HEK293 (cell line): ENCODE measurements at regions not wholly inside any gene's neighbourhood (a gene's known extent, or its start where the extent isn't known, plus 50 kb on each side); places are given as distances from the start of the nearest gene placed in this dataset.

Experiments used
- CTCF ChIA-PET: fragments of 350-600 bp; formaldehyde crosslinking; extraction: SDS; loops from one replicate; lab custom pipeline; 2021; ENCODE audit warnings: antibody characterized with exemption; lab: Yijun Ruan, JAX
- POLR2A ChIA-PET: fragments of 300-600 bp; formaldehyde crosslinking; extraction: SDS; loops from one replicate; lab custom pipeline; 2020; ENCODE audit warnings: antibody characterized with exemption, inconsistent platforms; lab: Yijun Ruan, JAX
- H3K27ac ChIP-seq: fragments of 200-500 bp; sonication (Bioruptor generic); 2 replicates; pipeline ENCODE4 v1.5.1; 2014; ENCODE audit warnings: low read depth, low read length, control low read depth, inconsistent platforms; ENCODE audit errors: extremely low read depth
- H3K36me3 ChIP-seq, 2 experiments: fragments of 200-500 bp in 1 of 2; sonication (Bioruptor generic) in 1 of 2; 1 replicate in 1 of 2; 2 replicates in 1 of 2; pipeline ENCODE4 v1.5.1; 2014 to 2017; ENCODE audit warnings: inconsistent platforms in 2 of 2, low read length in 2 of 2; ENCODE audit not compliant: control insufficient read depth in 2 of 2, insufficient read depth in 1 of 2
- H3K4me1 ChIP-seq: fragments of 200-500 bp; sonication (Bioruptor generic); 2 replicates; pipeline ENCODE4 v1.5.1; 2014; ENCODE audit warnings: mild to moderate bottlenecking, low read length, inconsistent platforms; ENCODE audit not compliant: control insufficient read depth, insufficient read depth
- H3K4me3 ChIP-seq: 2 replicates; pipeline ENCODE4 v1.5.1; 2011; ENCODE audit warnings: low read depth, mild to moderate bottlenecking, control low read depth, low read length, moderate library complexity
- H3K9me3 ChIP-seq: fragments of 200-500 bp; sonication (Bioruptor generic); 2 replicates; pipeline ENCODE4 v1.5.1; 2014; ENCODE audit warnings: low read depth, low read length, inconsistent platforms; ENCODE audit not compliant: control insufficient read depth, insufficient read depth
- ATF2 ChIP-seq: fragments of 450-650 bp; formaldehyde crosslinking; IDR thresholded peaks from 2 replicates; pipeline ENCODE4 v1.5.1; 2016; ENCODE audit warnings: missing biosample characterization, missing genetic modification characterization, low read depth
- GLI2 ChIP-seq: fragments of 450-650 bp; formaldehyde crosslinking; IDR thresholded peaks from 2 replicates; pipeline ENCODE4; 2017; ENCODE audit warnings: missing biosample characterization, missing genetic modification characterization, low read depth, borderline replicate concordance
- HOXA7 ChIP-seq: sonication (generic); formaldehyde crosslinking; IDR thresholded peaks from 2 replicates; pipeline ENCODE4 v1.8.1; 2022; ENCODE audit warnings: missing genetic modification reagents, borderline replicate concordance
- PATZ1 ChIP-seq: fragments of 450-650 bp; formaldehyde crosslinking; IDR thresholded peaks from 2 replicates; pipeline ENCODE4 v1.5.1; 2016; ENCODE audit warnings: missing biosample characterization, missing genetic modification characterization
- ZBTB48 ChIP-seq: fragments of 450-650 bp; formaldehyde crosslinking; IDR thresholded peaks from 2 replicates; pipeline ENCODE4 v1.5.1; 2016; ENCODE audit warnings: missing biosample characterization, missing genetic modification characterization
- ZNF2 ChIP-seq: fragments of 450-650 bp; formaldehyde crosslinking; IDR thresholded peaks from 2 replicates; pipeline ENCODE4 v1.5.1; 2016; ENCODE audit warnings: missing biosample characterization, missing genetic modification characterization
- ZNF214 ChIP-seq: fragments of 450-650 bp; formaldehyde crosslinking; IDR thresholded peaks from 2 replicates; pipeline ENCODE4 v1.5.1; 2017; ENCODE audit warnings: missing biosample characterization, mild to moderate bottlenecking, missing genetic modification characterization, borderline replicate concordance
- ZNF248 ChIP-seq: fragments of 450-650 bp; formaldehyde crosslinking; IDR thresholded peaks from 2 replicates; pipeline ENCODE4 v1.5.1; 2017; ENCODE audit warnings: missing biosample characterization, missing genetic modification characterization
- ZNF26 ChIP-seq: fragments of 450-650 bp; formaldehyde crosslinking; IDR thresholded peaks from 2 replicates; pipeline ENCODE4 v1.5.1; 2016; ENCODE audit warnings: missing biosample characterization, missing genetic modification characterization
- ZNF311 ChIP-seq: fragments of 450-650 bp; formaldehyde crosslinking; IDR thresholded peaks from 2 replicates; pipeline ENCODE4 v1.5.1; 2017; ENCODE audit warnings: missing biosample characterization, missing genetic modification characterization, borderline replicate concordance
- ZNF398 ChIP-seq: fragments of 450-650 bp; formaldehyde crosslinking; IDR thresholded peaks from 2 replicates; pipeline ENCODE4 v1.5.1; 2017; ENCODE audit warnings: missing biosample characterization, missing genetic modification characterization
- ZNF426 ChIP-seq: fragments of 450-650 bp; formaldehyde crosslinking; IDR thresholded peaks from 2 replicates; pipeline ENCODE4 v1.5.1; 2017; ENCODE audit warnings: missing biosample characterization, missing genetic modification characterization, mild to moderate bottlenecking, inconsistent platforms, moderate library complexity
- ZNF513 ChIP-seq: fragments of 450-650 bp; IDR thresholded peaks from 2 replicates; pipeline ENCODE4 v1.5.1; 2018; ENCODE audit warnings: missing biosample characterization, missing genetic modification characterization
- ZNF518A ChIP-seq: fragments of 450-650 bp; formaldehyde crosslinking; conservative IDR thresholded peaks from 2 replicates; pipeline ENCODE4 v1.5.1; 2016; ENCODE audit warnings: low read depth, missing biosample characterization, missing genetic modification characterization
- ZNF585B ChIP-seq: fragments of 450-650 bp; formaldehyde crosslinking; IDR thresholded peaks from 2 replicates; pipeline ENCODE4 v1.5.1; 2016; ENCODE audit warnings: missing biosample characterization, missing genetic modification characterization
- ZNF600 ChIP-seq: fragments of 450-650 bp; formaldehyde crosslinking; IDR thresholded peaks from 2 replicates; pipeline ENCODE4 v1.5.1; 2016; ENCODE audit warnings: missing biosample characterization, missing genetic modification characterization
- ZSCAN18 ChIP-seq: fragments of 450-650 bp; formaldehyde crosslinking; IDR thresholded peaks from 2 replicates; pipeline ENCODE4 v1.5.1; 2016; ENCODE audit warnings: missing biosample characterization, missing genetic modification characterization

DNA sequence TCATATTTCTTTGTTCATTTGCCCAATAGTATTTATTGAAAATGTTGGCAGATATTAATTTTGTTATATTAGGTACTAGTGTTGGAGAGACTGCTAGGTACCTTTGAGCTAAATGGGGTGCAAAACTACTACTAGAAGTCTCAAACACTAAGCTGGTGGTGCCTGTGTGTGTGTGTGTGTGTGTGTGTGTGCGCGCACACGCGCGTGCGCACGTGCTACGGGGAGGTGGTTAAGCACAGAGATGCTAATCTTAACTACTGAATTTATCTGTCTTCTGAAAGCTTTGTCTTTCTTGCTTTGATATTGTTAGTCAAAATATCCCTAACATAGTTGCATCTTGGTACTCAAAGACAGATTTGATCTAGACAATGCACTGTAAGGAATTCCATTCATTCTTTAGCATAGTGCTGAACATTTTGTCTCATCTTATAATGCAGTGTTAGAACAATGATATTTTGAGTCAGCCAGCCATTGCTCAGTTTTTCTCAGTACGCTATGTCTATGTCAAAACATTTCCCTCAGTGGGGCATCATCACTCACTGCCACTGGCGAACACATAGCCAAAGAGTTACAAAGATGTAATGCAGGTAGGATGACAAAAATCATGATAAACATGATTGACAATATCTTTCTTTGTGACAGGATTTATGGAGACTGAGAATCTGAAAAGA is 396.0 kb upstream of the RGPD4 start (continued):
- TF ChIP-seq ZSCAN18 (no peak), ZNF214 (tag by site-specific recombination) (no peak), ATF2 (tag by site-specific recombination) (no peak), ZNF248 (tag by site-specific recombination) (no peak), PATZ1 (tag by site-specific recombination) (no peak)

GRCh38 chr2:107436281-107436680 is 390.4 kb upstream of the RGPD4 start:
- no peak for TF ChIP-seq ZNF2 (tag by site-specific recombination)
- TF ChIP-seq ZNF600, result no peak
- TF ChIP-seq ZNF513 (tag by site-specific recombination), result no peak
- no peak for TF ChIP-seq ZNF585B (tag by site-specific recombination)
- TF ChIP-seq ZNF518A (tag by site-specific recombination), result no peak
- H3K27ac ChIP-seq, result no peak overlapping the region
- CTCF ChIA-PET, result no interaction called here
- no peaks in the 10 kb centered on the region for H3K9me3 ChIP-seq
- POLR2A ChIA-PET, result no interaction called here
- no peaks in the 10 kb centered on the region for H3K36me3 ChIP-seq
- H3K4me1 ChIP-seq, result no peaks in the 10 kb centered on the region
- H3K4me3 ChIP-seq, result no peak overlapping the region

GRCh38 chr2:107437265-107437664 is 389.4 kb upstream of the RGPD4 start:
- no peaks in the 10 kb centered on the region for H3K9me3 ChIP-seq
- no peaks in the 10 kb centered on the region for H3K36me3 ChIP-seq
- no peak overlapping the region for H3K4me3 ChIP-seq
- H3K4me1 ChIP-seq, result no peaks in the 10 kb centered on the region
- H3K27ac ChIP-seq, result no peak overlapping the region
- CTCF ChIA-PET, result no interaction called here
- POLR2A ChIA-PET, result no interaction called here
- no peak for TF ChIP-seq ZNF426 (tag by site-specific recombination)
- no peak for TF ChIP-seq HOXA7 (CRISPR knock-in tag)
- TF ChIP-seq ZBTB48 (tag by site-specific recombination), result no peak
- TF ChIP-seq ZNF398 (tag by site-specific recombination), result no peak
- TF ChIP-seq ZNF26 (tag by site-specific recombination), result no peak
- TF ChIP-seq ZNF311 (tag by site-specific recombination), result no peak
- TF ChIP-seq GLI2, result no peak
